DND-41 (cell line): ENCODE measurements at regions not wholly inside any gene's neighbourhood (a gene's known extent, or its start where the extent isn't known, plus 50 kb on each side); places are given as distances from the start of the nearest gene placed in this dataset.

ENCODE experiments used
- ATAC-seq: fragments of 200-7000 bp; cut with Tn5 transposase; 3 replicates; pipeline ENCODE4 v1.9.1; 2021; ENCODE audit warnings: low read depth; ENCODE audit not compliant: insufficient read depth
- DNase-seq: peaks from one replicate; pipeline ENCODE4 v3.0.0-alpha.2; 2020
- H2AFZ ChIP-seq: 2 replicates; pipeline ENCODE4 v1.6.0; 2012; ENCODE audit warnings: low read depth, low read length
- H3K27ac ChIP-seq: 2 replicates; pipeline ENCODE4 v1.5.1; 2012; ENCODE audit warnings: low read length, inconsistent platforms
- H3K27me3 ChIP-seq: fragments of 200-600 bp; sonication (generic); 2 replicates; pipeline ENCODE4 v1.6.0; 2012; ENCODE audit warnings: low read length, mild to moderate bottlenecking, inconsistent platforms; ENCODE audit not compliant: insufficient read depth, poor library complexity
- H3K36me3 ChIP-seq: 2 replicates; pipeline ENCODE4 v1.5.1; 2012; ENCODE audit warnings: low read length, inconsistent platforms; ENCODE audit not compliant: insufficient read depth
- H3K4me1 ChIP-seq: 2 replicates; pipeline ENCODE4 v1.5.1; 2012; ENCODE audit warnings: mild to moderate bottlenecking, low read length; ENCODE audit not compliant: insufficient read depth
- H3K4me2 ChIP-seq: 2 replicates; pipeline ENCODE4 v1.6.0; 2012; ENCODE audit warnings: mild to moderate bottlenecking, moderate library complexity, low read length, inconsistent platforms; ENCODE audit not compliant: insufficient read depth
- H3K4me3 ChIP-seq, 2 experiments: fragments of 200-600 bp in 1 of 2; shearing (Covaris generic) in 1 of 2; 2 replicates each; pipeline ENCODE4 v1.5.1; 2012 to 2016; ENCODE audit warnings: inconsistent platforms in 2 of 2, low read length in 2 of 2, mild to moderate bottlenecking in 2 of 2, low read depth in 1 of 2, moderate library complexity in 1 of 2
- H3K79me2 ChIP-seq: 2 replicates; pipeline ENCODE4 v1.6.0; 2012; ENCODE audit warnings: low read length, inconsistent platforms; ENCODE audit not compliant: insufficient read depth
- H3K9ac ChIP-seq: 2 replicates; pipeline ENCODE4 v1.6.0; 2012; ENCODE audit warnings: low read depth, mild to moderate bottlenecking, inconsistent platforms, low read length, moderate library complexity
- H3K9me3 ChIP-seq: 2 replicates; pipeline ENCODE4 v1.5.1; 2012; ENCODE audit warnings: low read length, moderate library complexity, mild to moderate bottlenecking, inconsistent platforms; ENCODE audit not compliant: insufficient read depth, severe bottlenecking
- H4K20me1 ChIP-seq: 2 replicates; pipeline ENCODE4 v1.6.0; 2012; ENCODE audit warnings: low read length; ENCODE audit not compliant: insufficient read depth
- EZH2 ChIP-seq: IDR thresholded peaks from 3 replicates; pipeline ENCODE4 v1.6.1; 2012; ENCODE audit warnings: borderline replicate concordance, low read depth, mild to moderate bottlenecking, moderate library complexity, low read length, inconsistent platforms; ENCODE audit not compliant: severe bottlenecking
- TF ChIP-seq, protein P1 (sequence below): IDR thresholded peaks from 2 replicates; pipeline ENCODE4 v1.5.1; 2012; ENCODE audit warnings: borderline replicate concordance, low read length, moderate library complexity, mild to moderate bottlenecking; ENCODE audit not compliant: poor library complexity, severe bottlenecking; ENCODE audit errors: extremely low read depth

- H4K20me1 ChIP-seq, result no peaks in the 10 kb centered on the region
- H3K9me3 ChIP-seq, result no peaks in the 10 kb centered on the region
- no peak overlapping the region for H2AFZ ChIP-seq
- no peaks in the 10 kb centered on the region for H3K4me1 ChIP-seq
- no peaks in the 10 kb centered on the region for H3K79me2 ChIP-seq
- no peak for ATAC-seq
- no peak for DNase-seq
- H3K4me2 ChIP-seq, result no peak overlapping the region
- H3K27me3 ChIP-seq, result no peaks in the 10 kb centered on the region
- H3K36me3 ChIP-seq, result no peaks in the 10 kb centered on the region
- H3K27ac ChIP-seq, result no peak overlapping the region
- no peak overlapping the region for H3K9ac ChIP-seq
- TF ChIP-seq, protein P1, sequence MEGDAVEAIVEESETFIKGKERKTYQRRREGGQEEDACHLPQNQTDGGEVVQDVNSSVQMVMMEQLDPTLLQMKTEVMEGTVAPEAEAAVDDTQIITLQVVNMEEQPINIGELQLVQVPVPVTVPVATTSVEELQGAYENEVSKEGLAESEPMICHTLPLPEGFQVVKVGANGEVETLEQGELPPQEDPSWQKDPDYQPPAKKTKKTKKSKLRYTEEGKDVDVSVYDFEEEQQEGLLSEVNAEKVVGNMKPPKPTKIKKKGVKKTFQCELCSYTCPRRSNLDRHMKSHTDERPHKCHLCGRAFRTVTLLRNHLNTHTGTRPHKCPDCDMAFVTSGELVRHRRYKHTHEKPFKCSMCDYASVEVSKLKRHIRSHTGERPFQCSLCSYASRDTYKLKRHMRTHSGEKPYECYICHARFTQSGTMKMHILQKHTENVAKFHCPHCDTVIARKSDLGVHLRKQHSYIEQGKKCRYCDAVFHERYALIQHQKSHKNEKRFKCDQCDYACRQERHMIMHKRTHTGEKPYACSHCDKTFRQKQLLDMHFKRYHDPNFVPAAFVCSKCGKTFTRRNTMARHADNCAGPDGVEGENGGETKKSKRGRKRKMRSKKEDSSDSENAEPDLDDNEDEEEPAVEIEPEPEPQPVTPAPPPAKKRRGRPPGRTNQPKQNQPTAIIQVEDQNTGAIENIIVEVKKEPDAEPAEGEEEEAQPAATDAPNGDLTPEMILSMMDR, result no peak
- TF ChIP-seq EZH2, result no peak
- no peak overlapping the region for H3K4me3 ChIP-seq
Observed at GRCh38 chr2:176526995-176527901, 258.0 kb downstream of the MTX2 start.

- TF ChIP-seq, protein P1, result no peak
- no peak for TF ChIP-seq EZH2
Observed at GRCh38 chr2:176531608-176532007, 262.4 kb downstream of the MTX2 start.

GRCh38 chr2:176533505-176534193 is 264.4 kb downstream of the MTX2 start:
- TF ChIP-seq EZH2, result no peak
- no peaks in the 10 kb centered on the region for H3K9me3 ChIP-seq
- H3K27me3 ChIP-seq, result no peaks in the 10 kb centered on the region
- H4K20me1 ChIP-seq, result no peaks in the 10 kb centered on the region
- H3K9ac ChIP-seq, result no peak overlapping the region
- H3K4me2 ChIP-seq, result no peak overlapping the region
- DNase-seq (no peak), ATAC-seq (no peak)
- no peaks in the 10 kb centered on the region for H3K79me2 ChIP-seq
- no peak overlapping the region for H3K4me3 ChIP-seq
- no peak overlapping the region for H2AFZ ChIP-seq
- H3K36me3 ChIP-seq, result no peaks in the 10 kb centered on the region
- no peaks in the 10 kb centered on the region for H3K4me1 ChIP-seq
- no peak overlapping the region for H3K27ac ChIP-seq

More at GRCh38 chr2:176531608-176532007, 262.4 kb downstream of the MTX2 start:
- no peaks in the 10 kb centered on the region for H3K36me3 ChIP-seq
- no peak overlapping the region for H2AFZ ChIP-seq
- H3K4me2 ChIP-seq, result no peak overlapping the region
- H3K9ac ChIP-seq, result no peak overlapping the region
- ATAC-seq (no peak), DNase-seq (no peak)
- H3K79me2 ChIP-seq, result no peaks in the 10 kb centered on the region
- H3K4me3 ChIP-seq, result no peak overlapping the region
- H3K9me3 ChIP-seq, result no peaks in the 10 kb centered on the region
- no peak overlapping the region for H3K27ac ChIP-seq
- no peaks in the 10 kb centered on the region for H3K27me3 ChIP-seq
- no peaks in the 10 kb centered on the region for H3K4me1 ChIP-seq
- no peaks in the 10 kb centered on the region for H4K20me1 ChIP-seq
